OCI-LY3 (cell line): ENCODE measurements at regions not wholly inside any gene's neighbourhood (a gene's known extent, or its start where the extent isn't known, plus 50 kb on each side); places are given as distances from the start of the nearest gene placed in this dataset.

ENCODE experiments used
- H2AFZ ChIP-seq: fragments of 200-600, 300-600 bp; shearing (Covaris generic); 2 replicates; pipeline ENCODE4 v1.6.0; 2014; ENCODE audit warnings: antibody characterized with exemption, low read depth, low read length
- H3K27ac ChIP-seq: fragments of 200-600, 300-600 bp; sonication (generic); 2 replicates; pipeline ENCODE4 v1.5.1; 2014; ENCODE audit warnings: mild to moderate bottlenecking, low read length, moderate library complexity, mixed read lengths
- H3K27me3 ChIP-seq: fragments of 200-600, 300-600 bp; sonication (generic); 2 replicates; pipeline ENCODE4 v1.6.1; 2014; ENCODE audit warnings: low read depth, low read length, mixed read lengths
- H3K36me3 ChIP-seq: fragments of 200-600, 300-600 bp; sonication (generic); replicated peaks from 2 replicates; pipeline ENCODE3; 2014; ENCODE audit warnings: low read depth, low read length, mixed read lengths
- H3K4me1 ChIP-seq: fragments of 300-600, 200-600 bp; sonication (generic); 2 replicates; pipeline ENCODE4 v1.6.1; 2014; ENCODE audit warnings: low read length, mixed read lengths
- H3K4me2 ChIP-seq: fragments of 200-600, 300-600 bp; sonication (generic); 2 replicates; pipeline ENCODE4 v1.6.1; 2014; ENCODE audit warnings: low read length, mixed read lengths
- H3K4me3 ChIP-seq: fragments of 300-600, 200-600 bp; sonication (generic); 2 replicates; pipeline ENCODE4 v1.5.1; 2014; ENCODE audit warnings: antibody characterized with exemption, mild to moderate bottlenecking, low read length, moderate library complexity
- H3K79me2 ChIP-seq: fragments of 300-600, 200-600 bp; shearing (Covaris generic); 2 replicates; pipeline ENCODE4 v1.6.1; 2014; ENCODE audit warnings: mild to moderate bottlenecking, low read length, mixed read lengths
- H3K9ac ChIP-seq: fragments of 300-600, 200-600 bp; shearing (Covaris generic); 2 replicates; pipeline ENCODE4 v1.6.0; 2014; ENCODE audit warnings: mild to moderate bottlenecking, low read length, moderate library complexity
- H3K9me3 ChIP-seq: fragments of 200-600, 300-600 bp; shearing (Covaris generic); 2 replicates; pipeline ENCODE4 v1.6.1; 2014; ENCODE audit warnings: low read length, mixed read lengths; ENCODE audit not compliant: insufficient read depth
- H4K20me1 ChIP-seq: fragments of 200-600, 300-600 bp; sonication (generic); 2 replicates; pipeline ENCODE4 v1.6.1; 2016; ENCODE audit warnings: low read length, mixed read lengths; ENCODE audit not compliant: insufficient read depth
- EZH2phosphoT487 ChIP-seq: fragments of 200-600 bp; shearing (Covaris generic); IDR thresholded peaks from 2 replicates; pipeline ENCODE4 v1.6.1; 2018; ENCODE audit warnings: antibody characterized with exemption, mixed run types, low read depth
- TF ChIP-seq, protein P1 (sequence below): fragments of 200-600, 300-600 bp; sonication (generic); IDR thresholded peaks from 2 replicates; pipeline ENCODE4 v1.5.1; 2014; ENCODE audit warnings: antibody characterized with exemption, low read length, low read depth

DNA sequence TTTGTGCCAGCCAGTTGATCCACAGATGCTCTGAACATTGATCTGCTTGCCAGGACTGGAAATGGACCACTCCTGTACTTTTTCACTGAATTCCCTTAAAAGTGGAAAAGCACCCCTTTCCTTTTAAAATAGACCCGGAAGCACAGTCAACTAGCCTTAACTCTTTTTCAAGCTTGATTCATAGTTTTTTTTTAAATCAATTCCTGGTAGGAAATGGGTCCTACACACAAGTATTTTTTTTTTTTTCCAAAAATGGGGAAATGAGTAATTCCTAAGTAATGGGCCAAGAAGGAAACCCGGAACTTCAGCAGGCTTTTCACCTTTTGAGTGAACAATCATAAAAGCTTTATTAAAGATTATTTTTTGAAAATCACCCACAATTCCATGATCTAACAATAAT, 234.4 kb upstream of the ADAMTS9 start:
- peaks cover 9% of the 10 kb centered on the region for H3K27me3 ChIP-seq
- H3K4me3 ChIP-seq, result no peak overlapping the region
- no peaks in the 10 kb centered on the region for H3K79me2 ChIP-seq
- no peaks in the 10 kb centered on the region for H3K9me3 ChIP-seq
- H4K20me1 ChIP-seq, result no peaks in the 10 kb centered on the region
- no peak overlapping the region for H3K9ac ChIP-seq
- no peak overlapping the region for H3K4me2 ChIP-seq
- no peak for TF ChIP-seq EZH2phosphoT487
- TF ChIP-seq, protein P1, sequence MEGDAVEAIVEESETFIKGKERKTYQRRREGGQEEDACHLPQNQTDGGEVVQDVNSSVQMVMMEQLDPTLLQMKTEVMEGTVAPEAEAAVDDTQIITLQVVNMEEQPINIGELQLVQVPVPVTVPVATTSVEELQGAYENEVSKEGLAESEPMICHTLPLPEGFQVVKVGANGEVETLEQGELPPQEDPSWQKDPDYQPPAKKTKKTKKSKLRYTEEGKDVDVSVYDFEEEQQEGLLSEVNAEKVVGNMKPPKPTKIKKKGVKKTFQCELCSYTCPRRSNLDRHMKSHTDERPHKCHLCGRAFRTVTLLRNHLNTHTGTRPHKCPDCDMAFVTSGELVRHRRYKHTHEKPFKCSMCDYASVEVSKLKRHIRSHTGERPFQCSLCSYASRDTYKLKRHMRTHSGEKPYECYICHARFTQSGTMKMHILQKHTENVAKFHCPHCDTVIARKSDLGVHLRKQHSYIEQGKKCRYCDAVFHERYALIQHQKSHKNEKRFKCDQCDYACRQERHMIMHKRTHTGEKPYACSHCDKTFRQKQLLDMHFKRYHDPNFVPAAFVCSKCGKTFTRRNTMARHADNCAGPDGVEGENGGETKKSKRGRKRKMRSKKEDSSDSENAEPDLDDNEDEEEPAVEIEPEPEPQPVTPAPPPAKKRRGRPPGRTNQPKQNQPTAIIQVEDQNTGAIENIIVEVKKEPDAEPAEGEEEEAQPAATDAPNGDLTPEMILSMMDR, result no peak
- no peaks in the 10 kb centered on the region for H3K36me3 ChIP-seq
- no peak overlapping the region for H2AFZ ChIP-seq
- no peaks in the 10 kb centered on the region for H3K4me1 ChIP-seq
- no peak overlapping the region for H3K27ac ChIP-seq

DNA sequence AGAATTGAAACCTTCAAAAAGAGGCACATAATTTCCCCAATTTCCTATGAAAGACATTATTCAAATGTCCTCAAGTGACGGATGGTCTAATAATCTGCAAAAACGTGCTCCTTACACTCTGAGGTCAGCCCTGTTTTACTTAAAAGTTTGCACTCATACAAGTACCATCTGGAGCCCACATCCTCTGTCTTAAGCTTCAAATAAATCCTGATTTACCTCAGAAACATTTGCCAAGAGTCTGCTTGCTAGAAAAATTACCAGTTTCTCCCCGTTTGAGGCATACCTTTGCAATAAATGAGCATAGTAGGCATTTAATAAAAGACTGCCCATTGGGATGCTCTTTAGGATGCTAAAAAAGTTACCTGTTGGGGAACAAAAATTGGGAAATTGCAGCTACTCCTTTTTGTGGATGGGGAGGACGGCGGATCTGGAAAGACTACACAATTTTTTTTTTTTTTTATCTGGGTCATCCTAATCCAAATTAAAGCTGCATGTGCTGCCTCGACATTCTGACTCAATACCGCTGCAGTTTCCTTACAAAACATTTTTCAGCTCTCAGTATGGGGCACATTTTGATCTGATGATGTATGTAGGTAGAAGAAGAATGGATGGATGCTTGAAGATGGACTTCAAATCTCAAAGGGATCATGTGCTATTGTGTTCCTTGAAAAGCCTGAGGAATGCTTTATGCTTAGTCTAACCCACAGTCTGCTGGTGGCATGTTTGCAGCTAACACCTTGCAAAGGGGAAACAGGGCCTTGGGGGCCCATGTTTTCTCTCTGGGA, 233.7 kb upstream of the ADAMTS9 start:
- no peak overlapping the region for H3K4me3 ChIP-seq
- no peaks in the 10 kb centered on the region for H3K4me1 ChIP-seq
- TF ChIP-seq, protein P1, result no peak
- no peak for TF ChIP-seq EZH2phosphoT487
- no peaks in the 10 kb centered on the region for H3K36me3 ChIP-seq
- peaks cover 14% of the 10 kb centered on the region for H3K27me3 ChIP-seq
- H3K9ac ChIP-seq, result no peak overlapping the region
- H3K79me2 ChIP-seq, result no peaks in the 10 kb centered on the region
- H3K9me3 ChIP-seq, result no peaks in the 10 kb centered on the region
- no peak overlapping the region for H3K4me2 ChIP-seq
- no peak overlapping the region for H3K27ac ChIP-seq
- H2AFZ ChIP-seq, result no peak overlapping the region
- H4K20me1 ChIP-seq, result no peaks in the 10 kb centered on the region

DNA sequence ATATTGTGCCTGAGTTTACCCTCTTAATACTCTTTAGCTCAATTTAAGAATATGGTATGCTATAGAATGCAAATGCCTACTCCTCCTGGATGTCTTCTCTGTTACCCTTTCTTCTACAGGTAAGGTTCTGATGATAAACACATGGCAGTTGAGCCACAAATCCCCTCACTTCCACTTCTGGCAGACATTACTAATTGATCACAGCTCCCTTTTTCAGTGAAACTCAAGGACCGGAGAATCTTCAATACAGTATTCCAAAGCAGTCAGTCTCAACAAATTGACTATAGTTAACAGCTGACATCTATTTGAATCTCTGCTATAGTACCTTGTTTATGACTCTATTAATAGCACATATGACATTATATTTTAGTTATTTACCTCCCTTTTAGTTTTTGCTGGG, 232.1 kb upstream of the ADAMTS9 start:
- Histone ChIP-seq H3K9ac (no peak overlapping the region), H3K27ac (no peak overlapping the region), H3K79me2 (no peaks in the 10 kb centered on the region), H3K9me3 (no peaks in the 10 kb centered on the region), H2AFZ (no peak overlapping the region), H3K27me3 (peaks cover 19% of the 10 kb centered on the region), H3K4me3 (no peak overlapping the region), H3K4me1 (no peaks in the 10 kb centered on the region), H3K36me3 (no peaks in the 10 kb centered on the region), H4K20me1 (no peaks in the 10 kb centered on the region), H3K4me2 (no peak overlapping the region)
- TF ChIP-seq EZH2phosphoT487, result no peak
- TF ChIP-seq, protein P1, result no peak

DNA sequence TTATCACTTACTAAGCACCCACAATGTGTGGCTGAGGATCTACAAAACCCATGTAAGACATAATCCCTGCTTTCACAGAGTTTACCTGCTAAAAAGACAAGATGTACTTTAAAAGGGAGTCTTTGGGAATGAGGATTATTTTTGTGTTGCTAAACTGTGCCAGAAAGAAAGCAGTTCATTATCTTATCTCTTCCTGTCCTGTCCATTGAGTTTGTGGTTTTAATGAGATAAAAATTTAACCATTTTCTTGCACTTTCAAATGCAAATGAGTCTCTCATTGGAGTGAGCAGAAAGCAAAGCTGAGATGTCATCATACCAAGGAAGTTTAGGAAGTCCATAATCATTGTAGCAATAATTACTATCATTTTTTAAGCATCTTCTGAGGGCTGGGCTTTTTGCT, 231.2 kb upstream of the ADAMTS9 start:
- H3K4me1 ChIP-seq, result no peaks in the 10 kb centered on the region
- no peak overlapping the region for H3K9ac ChIP-seq
- TF ChIP-seq EZH2phosphoT487, result no peak
- TF ChIP-seq, protein P1, result no peak
- no peaks in the 10 kb centered on the region for H4K20me1 ChIP-seq
- no peak overlapping the region for H3K4me3 ChIP-seq
- no peaks in the 10 kb centered on the region for H3K9me3 ChIP-seq
- H3K27ac ChIP-seq, result no peak overlapping the region
- H3K36me3 ChIP-seq, result no peaks in the 10 kb centered on the region
- no peak overlapping the region for H3K4me2 ChIP-seq
- H3K79me2 ChIP-seq, result no peaks in the 10 kb centered on the region
- no peak overlapping the region for H2AFZ ChIP-seq
- H3K27me3 ChIP-seq, result peaks cover 26% of the 10 kb centered on the region
